H9 (cell line): ENCODE measurements at regions not wholly inside any gene's neighbourhood (a gene's known extent, or its start where the extent isn't known, plus 50 kb on each side); places are given as distances from the start of the nearest gene placed in this dataset.

Experiments
- DNase-seq: peaks from one replicate; pipeline ENCODE4 v3.0.0-alpha.2; 2017
- H2AFZ ChIP-seq: one replicate; pipeline ENCODE4 v1.6.1; 2013; ENCODE audit warnings: mild to moderate bottlenecking, low read length, control low read depth, moderate library complexity
- H2AK5ac ChIP-seq: 2 replicates; pipeline ENCODE4 v1.6.1; 2013; ENCODE audit warnings: low read length, control low read depth, mixed read lengths; ENCODE audit not compliant: insufficient read length
- H2BK120ac ChIP-seq: one replicate; pipeline ENCODE4 v1.6.1; 2013; ENCODE audit warnings: low read depth, mild to moderate bottlenecking, low read length, control low read depth, inconsistent platforms; ENCODE audit not compliant: poor library complexity, severe bottlenecking
- H2BK12ac ChIP-seq: 2 replicates; pipeline ENCODE4 v1.6.1; 2013; ENCODE audit warnings: low read length, control low read depth, mixed read lengths, low read depth; ENCODE audit not compliant: insufficient read length
- H2BK15ac ChIP-seq: 2 replicates; pipeline ENCODE4 v1.6.1; 2013; ENCODE audit warnings: low read depth, low read length, control low read depth
- H2BK20ac ChIP-seq: one replicate; pipeline ENCODE4 v1.6.1; 2013; ENCODE audit warnings: low read depth, mild to moderate bottlenecking, low read length, control low read depth, inconsistent platforms; ENCODE audit not compliant: poor library complexity, severe bottlenecking
- H2BK5ac ChIP-seq: 2 replicates; pipeline ENCODE4 v1.6.1; 2013; ENCODE audit warnings: low read length, control low read depth, mixed read lengths; ENCODE audit not compliant: insufficient read length
- H3K14ac ChIP-seq: 2 replicates; pipeline ENCODE4 v1.6.1; 2013; ENCODE audit warnings: low read length, control low read depth; ENCODE audit not compliant: insufficient read depth
- H3K18ac ChIP-seq: 2 replicates; pipeline ENCODE4 v1.6.1; 2013; ENCODE audit warnings: low read depth, mild to moderate bottlenecking, mixed read lengths, low read length, control low read depth; ENCODE audit not compliant: insufficient read length
- H3K23ac ChIP-seq: 2 replicates; pipeline ENCODE4 v1.6.1; 2013; ENCODE audit warnings: low read length, control low read depth, mixed read lengths, low read depth; ENCODE audit not compliant: insufficient read length
- H3K23me2 ChIP-seq: 2 replicates; pipeline ENCODE4 v1.6.1; 2013; ENCODE audit warnings: low read depth, mild to moderate bottlenecking, mixed read lengths, low read length, control low read depth; ENCODE audit not compliant: insufficient read length, poor library complexity, severe bottlenecking
- H3K27ac ChIP-seq: 2 replicates; pipeline ENCODE4 v1.5.1; 2013; ENCODE audit warnings: low read length, control low read depth, mixed read lengths, low read depth; ENCODE audit not compliant: insufficient read length
- H3K27me3 ChIP-seq: 2 replicates; pipeline ENCODE4 v1.6.1; 2013; ENCODE audit warnings: low read length, control low read depth, inconsistent platforms; ENCODE audit not compliant: insufficient read depth
- H3K4ac ChIP-seq: 2 replicates; pipeline ENCODE4 v1.6.1; 2013; ENCODE audit warnings: low read depth, mild to moderate bottlenecking, control low read depth, inconsistent platforms, low read length, moderate library complexity
- H3K4me1 ChIP-seq: 2 replicates; pipeline ENCODE4 v1.6.1; 2013; ENCODE audit warnings: low read length, control low read depth, inconsistent platforms; ENCODE audit not compliant: insufficient read depth
- H3K4me2 ChIP-seq: 2 replicates; pipeline ENCODE4 v1.6.1; 2013; ENCODE audit warnings: low read length, control low read depth, mixed read lengths; ENCODE audit not compliant: insufficient read length, insufficient read depth
- H3K56ac ChIP-seq: 2 replicates; pipeline ENCODE4 v1.6.1; 2013; ENCODE audit warnings: low read depth, mild to moderate bottlenecking, mixed read lengths, low read length, control low read depth; ENCODE audit not compliant: insufficient read length
- H3K79me1 ChIP-seq: 2 replicates; pipeline ENCODE4 v1.6.1; 2013; ENCODE audit warnings: low read depth, mild to moderate bottlenecking, moderate library complexity, low read length, control low read depth, inconsistent platforms; ENCODE audit not compliant: insufficient read depth, poor library complexity, severe bottlenecking
- H3K79me2 ChIP-seq: 2 replicates; pipeline ENCODE4 v1.6.1; 2013; ENCODE audit warnings: low read length, control low read depth, inconsistent platforms; ENCODE audit not compliant: insufficient read depth
- H3K9ac ChIP-seq: 2 replicates; pipeline ENCODE4 v1.6.1; 2013; ENCODE audit warnings: low read length, control low read depth, mixed read lengths; ENCODE audit not compliant: insufficient read length; ENCODE audit errors: extremely low read depth
- H3K9me3 ChIP-seq: one replicate; pipeline ENCODE4 v1.6.1; 2013; ENCODE audit warnings: low read depth, low read length, inconsistent platforms; ENCODE audit not compliant: control insufficient read depth
- H3T11ph ChIP-seq: one replicate; pipeline ENCODE4 v1.6.1; 2013; ENCODE audit warnings: mild to moderate bottlenecking, low read length, control low read depth, inconsistent platforms
- H4K20me1 ChIP-seq: one replicate; pipeline ENCODE4 v1.6.1; 2013; ENCODE audit not compliant: control insufficient read depth, insufficient read length, insufficient read depth
- H4K5ac ChIP-seq: 2 replicates; pipeline ENCODE4 v1.6.1; 2013; ENCODE audit warnings: low read depth, mild to moderate bottlenecking, mixed read lengths, low read length, control low read depth; ENCODE audit not compliant: insufficient read length
- H4K8ac ChIP-seq: replicated peaks from 2 replicates; pipeline ENCODE4 v1.6.1; 2013; ENCODE audit warnings: low read length, control low read depth, mixed read lengths, low read depth; ENCODE audit not compliant: insufficient read length
- H4K91ac ChIP-seq: 2 replicates; pipeline ENCODE4 v1.6.1; 2013; ENCODE audit warnings: low read depth, mild to moderate bottlenecking, moderate library complexity, mixed read lengths, low read length, control low read depth; ENCODE audit not compliant: insufficient read length
- H3K27ac Mint-ChIP-seq, 3 experiments: 2 replicates in 2 of 3; 3 replicates in 1 of 3; pipeline ENCODE4 v1.8.0; 2020 to 2021; ENCODE audit warnings: mixed read lengths in 3 of 3, mild to moderate bottlenecking in 1 of 3, moderate library complexity in 1 of 3
- H3K27me3 Mint-ChIP-seq: 2 replicates; pipeline ENCODE4 v1.8.0; 2021; ENCODE audit warnings: low read depth, mild to moderate bottlenecking, moderate library complexity, mixed read lengths
- H3K36me3 Mint-ChIP-seq, 3 experiments: 2 replicates in 2 of 3; 3 replicates in 1 of 3; pipeline ENCODE4 v1.8.0; 2020 to 2021; ENCODE audit warnings: low read depth in 3 of 3, mixed read lengths in 3 of 3; ENCODE audit not compliant: insufficient read depth in 1 of 3
- H3K4me1 Mint-ChIP-seq, 2 experiments: 2 replicates each; pipeline ENCODE4 v1.8.0; 2020; ENCODE audit warnings: mixed read lengths in 2 of 2
- H3K4me3 Mint-ChIP-seq, 2 experiments: 2 replicates in 1 of 2; 3 replicates in 1 of 2; pipeline ENCODE4 v1.8.0; 2020 to 2021; ENCODE audit warnings: mild to moderate bottlenecking in 2 of 2, mixed read lengths in 2 of 2, moderate library complexity in 1 of 2
- H3K9me3 Mint-ChIP-seq, 2 experiments: 2 replicates in 1 of 2; 3 replicates in 1 of 2; pipeline ENCODE4 v1.8.0; 2020; ENCODE audit warnings: mild to moderate bottlenecking in 2 of 2, mixed read lengths in 2 of 2, moderate library complexity in 1 of 2
- WGBS: extraction: QIAGEN DNeasy Blood & Tissue Kit; methylation state at CpG from one replicate; pipeline ENCODE4 v1.1.7; 2013; ENCODE audit warnings: missing lambda C conversion rate, low lambda C conversion rate, mixed read lengths; ENCODE audit not compliant: insufficient read length; ENCODE audit errors: extremely low coverage; 5-methylcytosine and 5-hydroxymethylcytosine counted together
- TF ChIP-seq, protein P1 (sequence below): fragments of 200-600 bp; sonication (generic); conservative IDR thresholded peaks from 3 replicates; pipeline ENCODE4 v1.8.0; 2021; ENCODE audit warnings: antibody characterized with exemption, mild to moderate bottlenecking

DNA sequence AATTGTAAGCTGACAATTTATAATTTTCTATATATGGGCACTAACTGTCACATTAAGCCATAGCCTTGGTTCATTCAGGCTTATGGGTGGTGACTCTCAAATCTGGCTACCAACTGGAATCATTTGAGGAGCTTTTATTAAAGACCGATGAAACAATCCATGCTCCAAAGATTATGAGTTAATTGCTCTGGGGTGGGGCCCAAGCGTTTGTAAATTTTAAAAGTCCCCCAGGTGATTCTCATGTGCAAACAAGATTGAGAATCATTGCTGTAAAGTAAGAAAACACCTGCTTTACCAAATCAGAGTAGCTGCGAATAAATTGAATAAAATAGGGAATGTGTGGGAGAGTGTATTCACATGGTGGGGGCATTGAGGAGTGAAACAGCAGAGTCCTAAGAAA lies 76.1 kb upstream of the RAB27B start:
- Mint-ChIP-seq H3K27me3 (no peaks in the 10 kb centered on the region), H3K4me1 (no peaks in the 10 kb centered on the region), H3K4me3 (no peak overlapping the region), H3K9me3 (no peaks in the 10 kb centered on the region), H3K36me3 (no peaks in the 10 kb centered on the region), H3K27ac (no peak overlapping the region)
- H3K56ac ChIP-seq, result no peak overlapping the region
- no peak overlapping the region for H3K27ac ChIP-seq
- no peaks in the 10 kb centered on the region for H3K4me1 ChIP-seq
- H3K4me2 ChIP-seq, result no peak overlapping the region
- no peak for DNase-seq
- no peak overlapping the region for H2AK5ac ChIP-seq
- H3K23me2 ChIP-seq, result no peaks in the 10 kb centered on the region
- H3K9me3 ChIP-seq, result no peaks in the 10 kb centered on the region
- no peak overlapping the region for H3K18ac ChIP-seq
- H3K27me3 ChIP-seq, result no peaks in the 10 kb centered on the region
- H2BK12ac ChIP-seq, result no peak overlapping the region
- no peaks in the 10 kb centered on the region for H4K20me1 ChIP-seq
- no peak overlapping the region for H2AFZ ChIP-seq
- no peak overlapping the region for H2BK20ac ChIP-seq
- H2BK15ac ChIP-seq, result no peak overlapping the region
- TF ChIP-seq, protein P1, sequence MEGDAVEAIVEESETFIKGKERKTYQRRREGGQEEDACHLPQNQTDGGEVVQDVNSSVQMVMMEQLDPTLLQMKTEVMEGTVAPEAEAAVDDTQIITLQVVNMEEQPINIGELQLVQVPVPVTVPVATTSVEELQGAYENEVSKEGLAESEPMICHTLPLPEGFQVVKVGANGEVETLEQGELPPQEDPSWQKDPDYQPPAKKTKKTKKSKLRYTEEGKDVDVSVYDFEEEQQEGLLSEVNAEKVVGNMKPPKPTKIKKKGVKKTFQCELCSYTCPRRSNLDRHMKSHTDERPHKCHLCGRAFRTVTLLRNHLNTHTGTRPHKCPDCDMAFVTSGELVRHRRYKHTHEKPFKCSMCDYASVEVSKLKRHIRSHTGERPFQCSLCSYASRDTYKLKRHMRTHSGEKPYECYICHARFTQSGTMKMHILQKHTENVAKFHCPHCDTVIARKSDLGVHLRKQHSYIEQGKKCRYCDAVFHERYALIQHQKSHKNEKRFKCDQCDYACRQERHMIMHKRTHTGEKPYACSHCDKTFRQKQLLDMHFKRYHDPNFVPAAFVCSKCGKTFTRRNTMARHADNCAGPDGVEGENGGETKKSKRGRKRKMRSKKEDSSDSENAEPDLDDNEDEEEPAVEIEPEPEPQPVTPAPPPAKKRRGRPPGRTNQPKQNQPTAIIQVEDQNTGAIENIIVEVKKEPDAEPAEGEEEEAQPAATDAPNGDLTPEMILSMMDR, result no peak
- H3T11ph ChIP-seq, result no peak overlapping the region
- H3K23ac ChIP-seq, result no peak overlapping the region
- H2BK5ac ChIP-seq, result no peak overlapping the region
- H3K79me2 ChIP-seq, result no peaks in the 10 kb centered on the region
- H2BK120ac ChIP-seq, result no peak overlapping the region
- WGBS, result no CpG with 5 or more reads among the region's 3 CpGs
- no peak overlapping the region for H4K5ac ChIP-seq
- H3K79me1 ChIP-seq, result no peaks in the 10 kb centered on the region
- no peak overlapping the region for H3K9ac ChIP-seq
- H3K14ac ChIP-seq, result no peak overlapping the region
- no peak overlapping the region for H4K8ac ChIP-seq
- H4K91ac ChIP-seq, result no peak overlapping the region
- no peak overlapping the region for H3K4ac ChIP-seq
